ENCODE measurements at regions not wholly inside any gene's neighbourhood (a gene's known extent, or its start where the extent isn't known, plus 50 kb on each side); places are given as distances from the start of the nearest gene placed in this dataset.
"Not testable (repeated sequence)": the region's sequence is repeated elsewhere in the genome, so short reads cannot be mapped to it uniquely, and the experiment has no call there.

DNA sequence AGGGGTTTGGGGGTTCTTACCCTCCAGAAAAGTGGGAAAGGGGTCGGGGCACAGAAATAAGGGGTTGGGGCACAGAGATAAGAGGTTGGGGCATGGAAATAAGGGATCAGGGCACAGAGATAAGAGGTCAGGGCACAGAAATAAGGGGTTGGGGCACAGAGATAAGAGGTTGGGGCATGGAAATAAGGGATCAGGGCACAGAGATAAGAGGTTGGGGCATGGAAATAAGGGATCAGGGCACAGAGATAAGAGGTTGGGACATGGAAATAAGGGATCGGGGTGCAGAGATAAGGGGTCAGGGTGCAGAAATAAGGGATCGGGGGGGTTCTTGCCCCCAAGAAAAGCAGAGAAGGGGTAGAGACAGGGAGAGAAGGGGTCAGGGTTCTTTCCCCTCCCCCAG is 69.2 kb downstream of the RAP2B start:
- TF ChIP-seq, protein P1, sequence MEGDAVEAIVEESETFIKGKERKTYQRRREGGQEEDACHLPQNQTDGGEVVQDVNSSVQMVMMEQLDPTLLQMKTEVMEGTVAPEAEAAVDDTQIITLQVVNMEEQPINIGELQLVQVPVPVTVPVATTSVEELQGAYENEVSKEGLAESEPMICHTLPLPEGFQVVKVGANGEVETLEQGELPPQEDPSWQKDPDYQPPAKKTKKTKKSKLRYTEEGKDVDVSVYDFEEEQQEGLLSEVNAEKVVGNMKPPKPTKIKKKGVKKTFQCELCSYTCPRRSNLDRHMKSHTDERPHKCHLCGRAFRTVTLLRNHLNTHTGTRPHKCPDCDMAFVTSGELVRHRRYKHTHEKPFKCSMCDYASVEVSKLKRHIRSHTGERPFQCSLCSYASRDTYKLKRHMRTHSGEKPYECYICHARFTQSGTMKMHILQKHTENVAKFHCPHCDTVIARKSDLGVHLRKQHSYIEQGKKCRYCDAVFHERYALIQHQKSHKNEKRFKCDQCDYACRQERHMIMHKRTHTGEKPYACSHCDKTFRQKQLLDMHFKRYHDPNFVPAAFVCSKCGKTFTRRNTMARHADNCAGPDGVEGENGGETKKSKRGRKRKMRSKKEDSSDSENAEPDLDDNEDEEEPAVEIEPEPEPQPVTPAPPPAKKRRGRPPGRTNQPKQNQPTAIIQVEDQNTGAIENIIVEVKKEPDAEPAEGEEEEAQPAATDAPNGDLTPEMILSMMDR (IDR thresholded peaks at IDR 0.05): not testable (repeated sequence)
- TF ChIP-seq POLR2A (IDR thresholded peaks at IDR 0.05): not testable (repeated sequence)

Measured in body of pancreas (tissue), 4 donors.